Aorta (tissue), 5 donors: ENCODE measurements at regions not wholly inside any gene's neighbourhood (a gene's known extent, or its start where the extent isn't known, plus 50 kb on each side); places are given as distances from the start of the nearest gene placed in this dataset.

Experiments used
- ATAC-seq: fragments of 200-7000 bp; cut with Tn5 transposase; one replicate; pipeline ENCODE4 v1.9.1; 2022; ENCODE audit warnings: moderate library complexity; ENCODE audit not compliant: low FRiP score
- DNase-seq, 2 donors: peaks; one replicate each; pipeline ENCODE4 v3.0.0-alpha.2; 2020
- H3K27ac ChIP-seq, 2 donors: one replicate each; pipeline ENCODE4 v1.5.1; 2013; ENCODE audit warnings: low read length in 2 of 2, mild to moderate bottlenecking in 2 of 2, moderate library complexity in 2 of 2, control low read depth in 1 of 2, inconsistent platforms in 1 of 2, low read depth in 1 of 2
- H3K27me3 ChIP-seq, 2 donors: one replicate each; pipeline ENCODE4 v1.6.1; 2013; ENCODE audit warnings: control low read depth in 1 of 2, low read length in 1 of 2, mild to moderate bottlenecking in 1 of 2, moderate library complexity in 1 of 2; ENCODE audit not compliant: insufficient read depth in 2 of 2, control insufficient read depth in 1 of 2
- H3K36me3 ChIP-seq, 2 donors: one replicate each; pipeline ENCODE4 v1.6.1; 2013; ENCODE audit warnings: control low read depth in 1 of 2, low read length in 1 of 2, mild to moderate bottlenecking in 1 of 2; ENCODE audit not compliant: insufficient read depth in 2 of 2, control insufficient read depth in 1 of 2
- H3K4me1 ChIP-seq, 2 donors: one replicate each; pipeline ENCODE4 v1.6.1; 2013; ENCODE audit warnings: low read length in 2 of 2, control low read depth in 1 of 2, mild to moderate bottlenecking in 1 of 2, moderate library complexity in 1 of 2; ENCODE audit not compliant: insufficient read depth in 2 of 2, control insufficient read depth in 1 of 2
- H3K4me3 ChIP-seq, 2 donors: one replicate each; pipeline ENCODE4 v1.5.1; 2013; ENCODE audit warnings: low read length in 2 of 2, control low read depth in 1 of 2, mild to moderate bottlenecking in 1 of 2
- H3K9me3 ChIP-seq: one replicate; pipeline ENCODE4 v1.6.1; 2013; ENCODE audit warnings: mild to moderate bottlenecking, low read length; ENCODE audit not compliant: control insufficient read depth
- WGBS, 2 donors: extraction: QIAGEN DNeasy Blood & Tissue Kit; methylation state at CpG; one replicate each; pipeline ENCODE4 v1.1.7; 2013; 5-methylcytosine and 5-hydroxymethylcytosine counted together
- intact Hi-C, 2 donors: fragments of 100-400 bp; cut with DNase I; formaldehyde crosslinking; loops; one replicate each; pipeline versions ENCODE4 v1.14.2 to v1.15.0; 2022
- donor health status: healthy with polysubstance abuse.
- donor health status: Bipolar disorder and iron deficiency.
- donor health status: DM: no; HTN: no; CAD: no.
- donor health status: DM: no; HTN: no; CAD: no.
- donor health status: DM: yes; HTN: yes; CAD: no.

- H3K4me3 ChIP-seq, result no peak overlapping the region
- ATAC-seq, result no peak
- H3K27me3 ChIP-seq, result no peaks in the 10 kb centered on the region
- DNase-seq, result no peak
- no peaks in the 10 kb centered on the region for H3K36me3 ChIP-seq
- intact Hi-C loops, result no loop called here
- no peaks in the 10 kb centered on the region for H3K4me1 ChIP-seq
- no peak overlapping the region for H3K27ac ChIP-seq
- H3K9me3 ChIP-seq, result peaks cover 1% of the 10 kb centered on the region
- 92% methylated on average over 4 of the region's 4 CpGs for WGBS, 2 donors
Observed at GRCh38 chr2:204036706-204037105, 100.1 kb downstream of the ICOS start.

- ATAC-seq (no peak), DNase-seq (no peak)
- WGBS, 2 donors, result 72 to 73% methylated on average over 2 of the region's 2 CpGs
- Histone ChIP-seq H3K27ac (no peak overlapping the region), H3K27me3 (no peaks in the 10 kb centered on the region), H3K36me3 (no peaks in the 10 kb centered on the region), H3K4me3 (no peak overlapping the region), H3K9me3 (peaks cover 2% of the 10 kb centered on the region), H3K4me1 (no peaks in the 10 kb centered on the region)
- intact Hi-C loops, result no loop called here
Observed at GRCh38 chr2:204037286-204037685, 100.7 kb downstream of the ICOS start.

GRCh38 chr2:204039298-204039838 lies 102.8 kb downstream of the ICOS start:
- Histone ChIP-seq H3K36me3 (no peaks in the 10 kb centered on the region), H3K27ac (no peak overlapping the region), H3K4me3 (no peak overlapping the region), H3K9me3 (peaks cover 2% of the 10 kb centered on the region), H3K4me1 (no peaks in the 10 kb centered on the region), H3K27me3 (no peaks in the 10 kb centered on the region)
- DNase-seq (no peak), ATAC-seq (peak; percentile 44)
- intact Hi-C loops, result no loop called here
- WGBS, 2 donors, result 26% methylated on average over 3 of the region's 3 CpGs

GRCh38 chr2:204040016-204040415 lies 103.5 kb downstream of the ICOS start:
- no peaks in the 10 kb centered on the region for H3K4me1 ChIP-seq
- intact Hi-C loops, result no loop called here
- 83 to 87% methylated on average over 3 of the region's 3 CpGs for whole genome bisulfite sequencing, 2 donors

GRCh38 chr2:204042401-204042800 lies 105.8 kb downstream of the ICOS start:
- Histone ChIP-seq H3K4me1 (no peaks in the 10 kb centered on the region), H3K27me3 (no peaks in the 10 kb centered on the region), H3K4me3 (no peak overlapping the region), H3K27ac (no peak overlapping the region), H3K9me3 (peaks cover 2% of the 10 kb centered on the region), H3K36me3 (no peaks in the 10 kb centered on the region)
- intact Hi-C loops, result no loop called here
- DNase-seq, result no peak
- ATAC-seq, result no peak
- 97 to 100% methylated on average over 1 of the region's 1 CpG for WGBS, 2 donors

More at GRCh38 chr2:204040016-204040415, 103.5 kb downstream of the ICOS start:
- Histone ChIP-seq H3K27ac (no peak overlapping the region), H3K27me3 (no peaks in the 10 kb centered on the region), H3K4me3 (no peak overlapping the region), H3K9me3 (peaks cover 2% of the 10 kb centered on the region), H3K36me3 (no peaks in the 10 kb centered on the region)
- DNase-seq (no peak), ATAC-seq (no peak)

- WGBS, 2 donors, result 93 to 97% methylated on average over 2 of the region's 2 CpGs
- Histone ChIP-seq H3K27me3 (peaks cover 0 to 1% of the 10 kb centered on the region in 2 donors), H3K4me3 (no peak overlapping the region), H3K9me3 (peaks cover 2% of the 10 kb centered on the region), H3K36me3 (no peaks in the 10 kb centered on the region), H3K4me1 (no peaks in the 10 kb centered on the region), H3K27ac (no peak overlapping the region)
- no peak for ATAC-seq
- DNase-seq, result no peak
- intact Hi-C loops, result no loop called here
Observed at GRCh38 chr2:204046145-204046544, 109.6 kb downstream of the ICOS start.

GRCh38 chr2:204049635-204050034 lies 113.1 kb downstream of the ICOS start:
- no peak for DNase-seq

GRCh38 chr2:204050681-204051080 lies 114.1 kb downstream of the ICOS start:
- peaks cover 0 to 1% of the 10 kb centered on the region in 2 donors for H3K27me3 ChIP-seq
- intact Hi-C loops, result no loop called here
- H3K4me1 ChIP-seq, result no peaks in the 10 kb centered on the region
- ATAC-seq, result no peak
- H3K4me3 ChIP-seq, result no peak overlapping the region
- DNase-seq, result no peak
- H3K36me3 ChIP-seq, result no peaks in the 10 kb centered on the region
- H3K27ac ChIP-seq, result no peak overlapping the region
- 78 to 80% methylated on average over 5 of the region's 5 CpGs for WGBS, 2 donors
- H3K9me3 ChIP-seq, result no peaks in the 10 kb centered on the region

More at GRCh38 chr2:204049635-204050034, 113.1 kb downstream of the ICOS start:
- intact Hi-C loops, result no loop called here
- Histone ChIP-seq H3K9me3 (no peaks in the 10 kb centered on the region), H3K27ac (no peak overlapping the region), H3K27me3 (peaks cover 0 to 1% of the 10 kb centered on the region in 2 donors), H3K36me3 (no peaks in the 10 kb centered on the region), H3K4me3 (no peak overlapping the region), H3K4me1 (no peaks in the 10 kb centered on the region)
- ATAC-seq, result no peak

- WGBS, 2 donors, result 94 to 98% methylated on average over 4 of the region's 4 CpGs
- intact Hi-C loops, result no loop called here
- ATAC-seq (no peak), DNase-seq (no peak)
- no peaks in the 10 kb centered on the region for H3K36me3 ChIP-seq
- H3K4me1 ChIP-seq, result no peaks in the 10 kb centered on the region
- H3K9me3 ChIP-seq, result no peaks in the 10 kb centered on the region
- no peak overlapping the region for H3K4me3 ChIP-seq
- peaks cover 0 to 1% of the 10 kb centered on the region in 2 donors for H3K27me3 ChIP-seq
- H3K27ac ChIP-seq, result no peak overlapping the region
Observed at GRCh38 chr2:204051476-204051875, 114.9 kb downstream of the ICOS start.
